Mononuclear cell (primary cell): ENCODE measurements at regions not wholly inside any gene's neighbourhood (a gene's known extent, or its start where the extent isn't known, plus 50 kb on each side); places are given as distances from the start of the nearest gene placed in this dataset.

Experiments used
- H3K27me3 ChIP-seq: 2 replicates; pipeline ENCODE4 v1.6.0; 2011; ENCODE audit warnings: low read length, control low read depth; ENCODE audit not compliant: insufficient read depth
- H3K4me1 ChIP-seq: 2 replicates; pipeline ENCODE4 v1.5.1; 2011; ENCODE audit warnings: mild to moderate bottlenecking, low read length, control low read depth; ENCODE audit not compliant: insufficient read depth
- H3K4me3 ChIP-seq: 2 replicates; pipeline ENCODE4 v1.5.1; 2011; ENCODE audit warnings: mild to moderate bottlenecking, low read length, moderate library complexity
- H3K9me3 ChIP-seq: 2 replicates; pipeline ENCODE4 v1.5.1; 2011; ENCODE audit warnings: low read depth, mild to moderate bottlenecking, control low read depth, low read length

DNA sequence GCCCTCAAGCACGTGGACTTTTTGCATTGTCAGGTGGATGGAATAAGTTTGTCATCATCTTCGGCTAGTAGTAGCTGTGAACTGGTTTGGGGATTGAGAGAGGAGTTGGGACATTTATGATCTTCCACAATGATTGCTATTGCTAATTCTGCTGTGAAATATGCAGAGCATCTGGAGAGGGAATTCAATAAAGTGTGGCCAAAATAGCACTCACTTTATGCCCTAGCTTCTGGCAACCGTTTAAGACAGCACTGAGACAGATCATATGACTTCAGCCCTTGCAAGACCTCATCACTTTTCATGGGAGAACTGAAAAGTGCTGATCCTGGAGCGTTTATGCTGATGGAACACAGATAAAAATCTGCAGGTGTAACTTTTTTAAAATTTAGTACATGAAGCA lies 360.8 kb downstream of the GPATCH2 start:
- Histone ChIP-seq H3K27me3 (no peaks in the 10 kb centered on the region), H3K4me1 (no peaks in the 10 kb centered on the region), H3K9me3 (no peaks in the 10 kb centered on the region), H3K4me3 (no peak overlapping the region)

- Histone ChIP-seq H3K4me3 (no peak overlapping the region), H3K4me1 (no peaks in the 10 kb centered on the region), H3K27me3 (no peaks in the 10 kb centered on the region), H3K9me3 (no peaks in the 10 kb centered on the region)
Measured at GRCh38 chr1:217268058-217268457, 362.8 kb downstream of the GPATCH2 start.

GRCh38 chr1:217261636-217262035 lies 369.3 kb downstream of the GPATCH2 start:
- H3K4me1 ChIP-seq = no peaks in the 10 kb centered on the region
- H3K27me3 ChIP-seq = no peaks in the 10 kb centered on the region
- no peak overlapping the region for H3K4me3 ChIP-seq
- H3K9me3 ChIP-seq = no peaks in the 10 kb centered on the region

DNA sequence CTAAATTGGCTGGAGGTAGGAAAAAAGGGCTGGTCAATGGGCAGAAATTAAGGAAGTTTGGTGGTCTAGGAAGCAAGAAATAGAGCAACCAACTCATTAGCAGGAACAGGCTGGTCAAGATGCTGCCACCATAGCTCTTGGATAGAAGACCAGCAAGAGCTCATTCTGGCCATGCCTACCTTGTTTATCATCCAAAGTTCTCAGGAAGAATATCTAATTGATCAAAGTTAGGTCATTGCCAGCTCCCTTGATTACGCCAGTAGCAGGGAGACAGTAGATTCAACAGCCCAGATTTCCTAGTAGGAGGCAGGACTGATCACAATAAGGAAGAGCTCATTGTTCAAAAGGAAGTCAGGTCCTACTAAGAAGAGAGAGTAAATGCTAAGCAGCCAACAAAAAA lies 370.2 kb downstream of the GPATCH2 start:
- Histone ChIP-seq H3K9me3 (no peaks in the 10 kb centered on the region), H3K4me3 (no peak overlapping the region), H3K4me1 (no peaks in the 10 kb centered on the region), H3K27me3 (no peaks in the 10 kb centered on the region)

GRCh38 chr1:217253985-217254384 lies 376.9 kb downstream of the GPATCH2 start:
- Histone ChIP-seq H3K4me1 (no peaks in the 10 kb centered on the region), H3K4me3 (no peak overlapping the region), H3K9me3 (no peaks in the 10 kb centered on the region), H3K27me3 (no peaks in the 10 kb centered on the region)

DNA sequence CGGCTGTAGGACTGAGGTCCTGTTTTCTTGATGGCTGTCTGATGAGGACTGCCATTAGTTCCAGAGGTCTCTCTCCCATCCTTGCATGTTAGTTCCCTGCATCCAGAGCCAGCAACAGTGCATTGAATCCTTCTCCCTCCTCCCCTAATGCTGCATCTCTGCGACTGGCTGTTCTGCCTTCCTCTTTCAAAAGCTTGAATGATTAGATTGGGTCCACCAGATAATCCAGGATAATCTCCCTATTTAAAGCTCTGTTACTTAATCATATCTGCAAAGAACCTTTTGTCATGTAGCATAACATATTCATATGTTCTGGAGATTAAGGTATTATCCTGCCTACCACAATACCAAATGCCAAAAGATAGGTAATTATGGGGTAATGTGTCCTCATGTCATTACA lies 377.5 kb downstream of the GPATCH2 start:
- Histone ChIP-seq H3K4me1 (no peaks in the 10 kb centered on the region), H3K9me3 (no peaks in the 10 kb centered on the region), H3K4me3 (no peak overlapping the region), H3K27me3 (no peaks in the 10 kb centered on the region)

DNA sequence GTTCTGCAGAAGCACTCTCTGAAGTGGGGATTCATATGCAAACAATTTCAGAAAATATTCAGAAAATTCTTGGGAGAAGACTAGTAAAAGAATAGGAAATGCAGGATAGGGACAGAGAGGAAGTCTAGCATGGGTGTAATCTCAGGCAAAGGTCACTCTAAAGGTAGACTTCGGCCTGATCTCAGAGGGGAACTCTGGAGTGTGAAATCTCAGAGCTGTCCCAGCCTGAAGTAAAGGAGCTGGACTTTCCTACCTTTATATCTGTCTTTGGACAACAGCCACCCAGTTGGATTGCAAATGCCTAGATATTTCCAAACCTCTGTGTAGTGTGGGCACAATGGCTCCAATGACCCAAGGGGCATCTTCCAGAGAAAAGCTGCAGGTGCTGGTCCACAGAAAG lies 379.8 kb downstream of the GPATCH2 start:
- H3K4me3 ChIP-seq = no peak overlapping the region
- no peaks in the 10 kb centered on the region for H3K27me3 ChIP-seq
- H3K4me1 ChIP-seq = no peaks in the 10 kb centered on the region
- H3K9me3 ChIP-seq = no peaks in the 10 kb centered on the region

DNA sequence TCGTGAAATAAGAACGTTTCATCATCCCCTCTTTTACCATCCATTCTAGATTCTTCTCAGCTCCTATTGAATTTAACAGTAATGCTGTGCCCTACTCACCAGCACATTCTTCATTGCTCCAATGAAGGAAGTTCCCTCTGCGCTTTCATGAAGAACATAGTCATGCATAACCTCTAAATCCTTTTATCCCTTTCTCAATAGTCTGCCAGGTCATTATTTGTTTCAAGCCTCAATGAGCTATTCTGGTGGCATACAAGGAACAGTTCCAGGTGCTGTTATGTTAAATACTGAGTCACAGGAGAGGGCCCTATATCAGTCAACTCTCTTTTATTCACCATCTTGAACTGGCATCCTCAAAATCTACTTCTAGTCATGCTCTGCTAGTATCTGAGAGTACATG lies 381.0 kb downstream of the GPATCH2 start:
- Histone ChIP-seq H3K27me3 (no peaks in the 10 kb centered on the region), H3K9me3 (no peaks in the 10 kb centered on the region), H3K4me3 (no peak overlapping the region), H3K4me1 (no peaks in the 10 kb centered on the region)

DNA sequence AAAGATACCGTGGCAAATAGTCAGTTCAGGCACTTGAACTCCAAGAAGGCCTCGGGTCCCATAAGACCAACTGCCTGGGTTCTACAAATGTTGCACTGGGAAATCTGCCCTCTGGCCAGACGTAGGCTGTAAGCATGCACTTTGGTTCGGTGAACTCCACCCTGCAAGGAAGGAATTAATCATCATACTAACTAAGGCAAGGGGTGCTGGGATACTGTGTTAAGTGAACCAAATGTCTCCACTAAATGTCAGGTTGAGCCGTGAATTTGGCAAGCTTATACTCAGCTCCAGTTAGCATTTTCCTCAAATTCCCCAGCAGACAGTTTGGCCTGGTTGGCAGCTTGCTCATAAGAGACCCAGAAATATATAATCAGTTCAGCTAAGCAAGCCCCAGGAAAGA lies 385.9 kb downstream of the GPATCH2 start:
- H3K4me1 ChIP-seq = no peaks in the 10 kb centered on the region
- no peak overlapping the region for H3K4me3 ChIP-seq
- no peaks in the 10 kb centered on the region for H3K9me3 ChIP-seq
- no peaks in the 10 kb centered on the region for H3K27me3 ChIP-seq

- no peaks in the 10 kb centered on the region for H3K9me3 ChIP-seq
- no peaks in the 10 kb centered on the region for H3K4me1 ChIP-seq
- no peak overlapping the region for H3K4me3 ChIP-seq
- H3K27me3 ChIP-seq = no peaks in the 10 kb centered on the region
Measured at GRCh38 chr1:217240656-217241055, 390.2 kb downstream of the GPATCH2 start.

DNA sequence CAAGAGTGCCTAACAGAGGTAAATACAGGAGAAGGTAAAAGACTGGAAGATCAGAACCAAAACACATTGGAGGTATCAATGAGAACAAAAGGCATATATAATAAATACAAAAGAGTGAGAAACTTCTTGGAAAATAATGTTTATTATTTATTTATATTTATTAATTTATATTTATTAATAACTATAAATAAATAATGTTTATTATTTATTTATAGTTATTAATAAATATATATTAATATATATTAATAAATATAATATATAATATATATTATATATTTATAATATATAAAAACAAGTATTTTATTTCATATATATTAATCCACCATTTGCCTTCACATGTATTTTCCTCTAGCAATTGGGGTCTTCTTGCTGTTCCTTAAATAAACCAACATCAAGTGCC lies 391.9 kb downstream of the GPATCH2 start:
- no peaks in the 10 kb centered on the region for H3K27me3 ChIP-seq
- H3K4me1 ChIP-seq = no peaks in the 10 kb centered on the region
- no peak overlapping the region for H3K4me3 ChIP-seq
- no peaks in the 10 kb centered on the region for H3K9me3 ChIP-seq

GRCh38 chr1:217230412-217230811 lies 400.5 kb downstream of the GPATCH2 start:
- Histone ChIP-seq H3K4me1 (no peaks in the 10 kb centered on the region), H3K27me3 (no peaks in the 10 kb centered on the region), H3K9me3 (no peaks in the 10 kb centered on the region), H3K4me3 (no peak overlapping the region)

DNA sequence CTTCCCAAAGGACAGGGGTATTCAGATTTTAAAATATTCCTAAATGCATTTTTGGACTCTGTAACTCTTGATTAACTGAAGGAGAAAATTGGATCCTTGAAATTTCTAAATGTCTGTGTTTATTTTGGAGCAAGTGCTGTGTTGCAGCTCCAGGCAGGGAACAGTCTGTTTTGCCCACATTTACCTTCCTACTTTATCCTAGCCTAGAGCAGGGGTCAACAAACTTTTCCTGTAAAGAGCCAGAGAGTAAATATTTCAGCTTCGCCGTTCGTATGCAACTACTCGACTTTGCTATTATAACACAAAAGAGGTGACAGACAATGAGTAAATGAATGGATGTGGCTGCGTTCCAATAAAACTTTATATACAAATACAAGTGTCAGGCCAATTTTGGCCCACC lies 402.2 kb downstream of the GPATCH2 start:
- no peaks in the 10 kb centered on the region for H3K27me3 ChIP-seq
- no peaks in the 10 kb centered on the region for H3K4me1 ChIP-seq
- H3K4me3 ChIP-seq = no peak overlapping the region
- H3K9me3 ChIP-seq = no peaks in the 10 kb centered on the region

DNA sequence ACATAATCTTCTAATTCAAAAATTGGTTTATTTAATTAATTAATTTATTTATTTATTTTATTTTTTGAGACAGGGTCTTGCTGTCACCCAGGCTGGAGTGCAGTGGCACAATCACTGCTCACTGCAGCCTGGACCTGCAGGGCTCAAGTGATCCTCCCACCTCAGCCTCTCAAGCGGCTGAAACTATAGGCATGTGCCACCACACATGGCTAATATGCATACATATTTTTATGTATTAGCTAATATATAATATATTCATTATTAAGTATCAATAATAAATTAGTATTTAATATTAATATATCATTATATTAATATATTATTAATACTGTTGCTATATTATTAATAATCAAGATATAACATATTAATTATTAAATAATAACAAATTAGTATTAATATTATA lies 406.7 kb downstream of the GPATCH2 start:
- Histone ChIP-seq H3K4me1 (no peaks in the 10 kb centered on the region), H3K27me3 (no peaks in the 10 kb centered on the region), H3K9me3 (no peaks in the 10 kb centered on the region), H3K4me3 (no peak overlapping the region)

GRCh38 chr1:217214551-217214950 lies 416.3 kb downstream of the GPATCH2 start:
- Histone ChIP-seq H3K27me3 (no peaks in the 10 kb centered on the region), H3K9me3 (no peaks in the 10 kb centered on the region), H3K4me1 (no peaks in the 10 kb centered on the region)

DNA sequence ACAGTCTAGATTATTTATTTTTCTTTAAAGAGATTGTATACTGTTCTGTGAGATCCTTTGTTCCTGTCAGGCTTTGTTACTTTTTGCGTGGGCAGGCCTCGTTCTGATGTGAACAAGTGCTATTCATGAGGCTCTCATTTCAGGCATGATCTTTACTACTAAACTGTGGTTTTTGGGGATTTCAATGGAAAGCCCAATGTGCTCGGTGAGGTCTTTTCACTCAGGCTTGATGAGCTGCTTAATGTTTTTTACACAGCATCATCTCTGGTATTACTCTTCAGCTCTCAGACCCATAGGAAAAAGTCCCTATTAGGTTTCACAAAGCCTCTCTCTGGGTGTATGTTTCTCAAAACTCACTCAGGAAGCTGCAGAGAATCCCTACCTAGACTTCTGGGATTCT lies 419.4 kb downstream of the GPATCH2 start:
- no peaks in the 10 kb centered on the region for H3K27me3 ChIP-seq
- H3K4me1 ChIP-seq = no peaks in the 10 kb centered on the region
- no peak overlapping the region for H3K4me3 ChIP-seq
- H3K9me3 ChIP-seq = no peaks in the 10 kb centered on the region

More at GRCh38 chr1:217214551-217214950, 416.3 kb downstream of the GPATCH2 start:
- H3K4me3 ChIP-seq = no peak overlapping the region

GRCh38 chr1:217205578-217205977 lies 425.3 kb downstream of the GPATCH2 start:
- Histone ChIP-seq H3K9me3 (no peaks in the 10 kb centered on the region), H3K4me3 (no peak overlapping the region), H3K4me1 (no peaks in the 10 kb centered on the region), H3K27me3 (no peaks in the 10 kb centered on the region)
